ENCODE measurements at regions not wholly inside any gene's neighbourhood (a gene's known extent, or its start where the extent isn't known, plus 50 kb on each side); places are given as distances from the start of the nearest gene placed in this dataset.

- in situ Hi-C loops (cut with HindIII; ENCODE audit: low pct_unique_long_range_greater_than_20kb, low sequenced_read_pairs): no loop called here
- no TSS peak for BruUV-seq (replicated peaks)
- DNase-seq (ENCODE audit: low read depth, low spot score) (no peak), ATAC-seq (no peak)
- ChIA-PET POLR2A (no interaction called here), CTCF (no interaction called here)
- Histone ChIP-seq H3K27me3 (ENCODE audit: control insufficient read depth, insufficient read depth, low read length) (peaks cover 6% of the 10 kb centered on the region; the same call in 1 of the 2 replicates), H3K4me3 (ENCODE audit: low read depth in 2 of 2, low read length in 2 of 2) (no peak overlapping the region), H3K4me1 (ENCODE audit: control insufficient read depth, insufficient read depth, low read length) (no peaks in the 10 kb centered on the region), H3K27ac (ENCODE audit: low read length) (no peak overlapping the region), H3K9me3 (ENCODE audit: control insufficient read depth, insufficient read depth, low read depth, low read length) (no peaks in the 10 kb centered on the region; the same call in 1 of the 2 replicates), H3K36me3 (ENCODE audit: control insufficient read depth, insufficient read depth, low read length) (no peaks in the 10 kb centered on the region)
- intact Hi-C loops (cut with micrococcal nuclease; ENCODE audit: unreplicated experiment): no loop called here
- TF ChIP-seq TCF7L2 (IDR thresholded peaks at IDR 0.05; ENCODE audit: low read depth, low read length) (no peak), SIN3A (IDR thresholded peaks at IDR 0.05; ENCODE audit: borderline replicate concordance, insufficient read depth, low read depth, low read length) (no peak), REST (IDR thresholded peaks at IDR 0.05; ENCODE audit: insufficient read depth in 1 of 2, low read depth in 2 of 2, low read length in 1 of 2) (no peak), CTCF (IDR thresholded peaks at IDR 0.05) (no peak), POLR2AphosphoS5 (IDR thresholded peaks at IDR 0.05; ENCODE audit: low read depth, low read length) (no peak)
Measured at GRCh38 chr16:86459266-86459665, 51.1 kb upstream of the FOXF1 start.

All from Panc1 (cell line).